ENCODE measurements at regions not wholly inside any gene's neighbourhood (a gene's known extent, or its start where the extent isn't known, plus 50 kb on each side); places are given as distances from the start of the nearest gene placed in this dataset.

DNA sequence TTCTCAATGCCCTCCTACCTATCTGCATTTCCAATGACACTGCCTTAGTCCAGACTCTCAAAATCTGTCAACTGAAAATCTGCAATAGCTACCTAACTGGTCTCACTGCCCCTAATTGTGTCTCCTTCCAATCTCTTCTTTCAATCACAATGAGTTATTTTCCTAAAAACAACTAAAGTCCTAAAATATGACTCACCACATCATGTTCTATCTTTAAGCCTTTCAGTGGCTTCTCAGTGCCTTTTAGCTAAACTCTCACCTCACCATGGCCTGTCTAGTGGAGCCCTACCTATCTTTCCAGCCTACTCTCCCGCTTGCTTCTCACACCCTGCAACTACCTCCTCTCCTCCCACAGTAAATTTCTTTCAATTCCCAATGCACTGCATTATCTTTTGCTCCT is 220.9 kb upstream of the PKDCC start:
- no peak for DNase-seq

DNA sequence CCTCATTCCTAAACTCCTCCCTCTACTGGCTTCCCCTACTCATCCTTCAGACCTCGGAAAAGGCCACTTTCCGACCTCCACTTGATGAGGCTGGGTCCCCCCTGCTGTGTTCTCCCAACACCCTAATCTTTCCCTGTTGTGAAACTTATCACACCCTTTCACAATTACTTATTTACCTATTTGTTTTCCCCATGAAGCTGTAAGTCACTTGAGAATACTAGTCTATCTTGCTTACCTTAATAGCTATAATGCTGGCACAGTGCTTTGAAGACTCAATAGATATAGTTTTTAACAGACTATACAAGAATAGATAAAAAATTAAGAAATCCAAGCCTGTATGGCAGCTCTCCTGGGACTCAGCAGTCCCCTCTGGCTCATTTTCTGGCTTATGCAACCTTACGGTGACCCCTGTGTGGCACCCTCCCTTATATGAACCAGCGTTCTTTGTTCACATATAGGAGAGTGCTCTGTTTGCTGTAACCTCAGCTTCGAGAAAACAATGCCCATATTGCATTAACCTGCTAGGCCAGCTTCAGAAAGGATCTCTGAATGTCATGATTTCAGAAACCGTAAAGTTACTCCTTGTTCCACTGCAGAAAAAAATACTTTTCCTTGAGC is 220.4 kb upstream of the PKDCC start:
- no peak for DNase-seq

GRCh38 chr2:41828052-41828643 is 219.7 kb upstream of the PKDCC start:
- DNase-seq, result no peak

GRCh38 chr2:41829052-41829451 is 218.8 kb upstream of the PKDCC start:
- no peak for DNase-seq

DNA sequence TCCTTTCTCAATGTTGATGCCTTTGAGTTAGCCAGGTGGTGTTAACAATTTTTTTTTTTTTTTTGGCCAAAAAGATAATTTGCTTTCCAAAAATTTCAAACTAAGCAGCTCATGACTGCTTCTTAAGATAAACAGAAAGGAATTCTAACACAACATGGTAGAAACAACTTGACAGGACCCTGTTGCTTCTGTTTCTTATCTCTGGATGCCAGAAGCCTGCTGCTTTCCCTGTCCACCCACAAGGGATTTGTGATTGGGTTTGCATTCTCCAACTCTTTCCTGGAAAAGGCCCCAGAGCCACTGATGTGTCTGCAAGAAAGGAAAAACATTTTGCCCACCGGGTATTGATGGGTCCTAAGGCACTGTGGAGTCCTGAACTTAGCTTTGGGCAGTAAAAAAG is 217.2 kb upstream of the PKDCC start:
- DNase-seq, result no peak

DNA sequence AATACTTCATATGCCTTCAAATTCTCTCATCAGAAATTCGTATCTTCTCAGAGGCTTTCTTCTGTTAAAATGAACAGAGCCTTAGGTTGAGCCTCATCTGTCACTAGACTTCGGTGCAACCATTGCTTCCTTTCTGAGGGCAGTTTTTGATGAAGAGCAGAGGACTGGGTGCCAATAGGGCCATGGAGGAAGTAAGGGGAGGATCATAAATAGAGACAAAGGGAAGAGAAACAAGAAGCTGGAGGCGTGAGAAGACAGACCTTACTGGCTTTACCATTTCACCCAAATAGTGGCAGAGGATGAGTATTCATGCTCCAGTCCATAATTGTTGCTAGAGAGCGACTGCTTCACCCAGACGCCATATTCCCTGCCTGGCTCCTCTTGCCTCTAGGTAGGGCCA is 215.6 kb upstream of the PKDCC start:
- DNase-seq, result no peak

- DNase-seq, result no peak
These were observed 212.4 kb upstream of the PKDCC start for GRCh38 chr2:41835401-41835800.

GRCh38 chr2:41836948-41837347 is 210.9 kb upstream of the PKDCC start:
- DNase-seq, result peak; percentile 16

GRCh38 chr2:41837610-41838009 is 210.2 kb upstream of the PKDCC start:
- no peak for DNase-seq

DNA sequence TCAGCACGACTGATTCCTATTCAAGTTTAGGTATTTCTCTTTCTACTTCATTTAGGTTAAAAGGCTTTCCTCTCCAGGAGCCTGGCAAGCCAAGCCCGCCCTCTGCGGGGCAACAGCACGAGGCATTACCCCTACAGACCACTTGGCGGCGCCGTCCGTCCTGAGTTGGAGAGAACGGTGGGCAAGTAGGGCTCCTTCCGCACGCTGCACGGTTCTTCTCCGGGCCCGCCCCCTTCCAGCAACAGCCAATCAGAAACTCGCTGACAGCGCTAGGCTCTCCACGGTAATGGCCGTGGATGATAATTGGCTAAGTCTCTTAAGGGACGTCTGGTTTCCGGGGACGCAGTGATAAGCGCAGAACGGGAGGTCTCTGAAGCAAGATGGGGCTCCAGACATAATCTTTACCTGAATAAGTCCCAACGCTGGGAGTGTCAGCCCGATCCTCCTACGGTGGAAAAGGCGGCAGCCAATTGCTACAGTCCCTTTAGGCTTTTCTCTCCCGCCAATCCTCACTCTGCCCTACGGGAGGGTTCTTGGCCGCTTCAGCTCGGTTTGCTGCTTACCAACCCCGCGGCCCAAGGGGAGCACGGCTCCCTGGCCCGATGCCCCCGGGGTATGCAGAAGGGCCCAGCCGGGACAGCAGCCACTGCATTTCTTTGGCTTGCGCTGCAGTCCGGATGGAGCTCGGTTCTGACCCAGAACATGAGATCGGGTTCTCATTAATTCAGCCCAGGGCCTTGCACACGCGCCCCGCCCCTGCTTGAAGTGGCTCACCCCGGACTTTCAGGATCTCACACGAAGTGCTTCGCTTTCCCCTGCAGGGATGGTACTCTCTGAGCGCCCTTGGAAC is 206.9 kb upstream of the PKDCC start:
- DNase-seq, result peak; percentile 97

DNA sequence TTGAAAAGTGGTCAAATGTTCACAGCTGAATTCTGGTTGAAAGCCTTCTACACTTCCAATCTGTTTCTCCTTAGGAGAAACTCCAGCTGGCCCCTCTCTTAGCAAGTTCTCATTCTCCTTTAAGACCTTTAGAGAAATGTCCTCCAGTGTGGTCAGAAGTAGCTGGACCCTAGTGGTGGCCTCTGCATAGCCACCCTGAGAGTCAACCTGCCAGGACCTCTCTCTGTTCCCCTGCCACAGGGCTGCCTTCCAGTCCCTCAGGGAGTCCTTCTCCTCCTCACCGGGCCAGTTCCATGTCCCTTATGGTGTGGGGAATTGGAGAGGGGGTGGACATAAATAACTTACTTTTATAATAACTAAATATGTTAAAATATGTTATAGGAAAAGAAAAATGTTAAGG is 200.9 kb upstream of the PKDCC start:
- no peak for DNase-seq

GRCh38 chr2:41847744-41848441 is 199.9 kb upstream of the PKDCC start:
- DNase-seq, result peak; percentile 45

DNA sequence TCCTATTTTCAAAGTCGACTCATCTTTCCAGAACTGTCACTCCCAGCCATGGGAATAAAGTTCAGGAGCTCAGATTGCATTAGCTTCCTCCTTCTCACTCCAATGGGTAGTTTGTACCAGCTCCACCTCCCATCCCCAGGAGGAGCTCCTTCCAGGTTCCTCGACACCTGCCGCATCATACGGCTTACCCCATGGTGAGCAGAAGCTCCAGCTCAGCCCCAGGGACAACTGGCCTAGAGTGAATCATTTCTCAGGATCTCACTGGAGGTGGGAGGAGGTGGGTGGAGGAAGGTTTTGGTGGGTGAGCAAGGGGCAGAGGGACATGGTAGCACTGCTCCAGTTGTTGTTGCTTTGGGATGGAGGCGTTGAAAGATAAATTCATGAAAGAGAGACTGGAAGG is 196.3 kb upstream of the PKDCC start:
- DNase-seq, result no peak

DNA sequence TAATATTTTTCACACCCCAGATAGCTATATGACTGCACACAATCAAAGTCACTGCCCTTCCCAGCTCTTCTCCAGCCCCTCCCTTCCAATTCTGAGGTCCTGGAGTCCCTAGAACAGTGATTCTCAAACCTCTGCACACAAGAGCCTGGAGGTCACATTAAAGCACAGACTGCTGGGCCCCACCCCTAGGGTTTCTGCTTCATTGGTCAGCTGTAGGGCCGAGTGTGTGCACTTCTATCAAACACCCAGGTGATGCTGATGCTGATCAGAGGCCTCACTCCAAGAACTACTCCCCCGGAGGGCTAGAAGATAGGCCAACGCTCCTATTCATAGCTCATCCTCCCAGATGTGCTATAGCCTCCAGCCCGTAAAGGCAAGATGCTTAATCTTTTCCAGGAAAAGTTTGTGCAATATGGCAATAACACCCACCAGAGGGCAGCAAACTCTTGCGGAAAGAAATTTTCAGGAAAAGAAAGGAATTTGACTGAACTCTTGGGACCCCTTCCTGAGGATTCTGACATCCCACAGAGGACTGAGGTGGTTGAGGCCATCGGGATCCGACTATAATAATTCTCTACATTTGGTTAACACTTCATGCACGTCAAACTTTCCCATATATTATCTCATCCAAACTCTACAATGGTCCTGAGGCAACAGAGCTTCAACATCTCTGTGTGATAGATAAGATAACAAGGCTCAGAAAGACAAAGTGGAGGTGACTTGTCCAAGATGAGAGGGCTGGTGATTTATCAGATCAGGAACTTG is 194.2 kb upstream of the PKDCC start:
- peak; percentile 49 for DNase-seq

DNA sequence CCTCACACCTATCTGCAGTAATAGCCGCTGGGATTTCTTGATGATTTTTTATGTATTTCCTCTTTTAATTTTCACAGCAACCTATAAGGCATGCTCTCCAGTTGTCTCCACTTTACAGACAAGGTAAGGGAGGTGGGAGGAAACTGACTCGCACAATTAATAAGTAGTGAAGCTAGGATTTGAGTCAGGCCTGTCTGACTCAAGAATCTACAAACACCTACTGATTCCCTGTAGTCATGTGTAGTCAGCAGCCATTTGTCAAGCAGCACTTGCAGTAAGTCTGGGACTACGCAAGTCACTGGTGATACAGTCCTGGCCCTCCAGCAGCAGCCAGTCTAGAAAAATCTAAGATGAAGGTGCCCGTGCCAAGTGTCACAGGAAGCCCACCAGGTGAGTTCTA is 193.6 kb upstream of the PKDCC start:
- no peak for DNase-seq

DNA sequence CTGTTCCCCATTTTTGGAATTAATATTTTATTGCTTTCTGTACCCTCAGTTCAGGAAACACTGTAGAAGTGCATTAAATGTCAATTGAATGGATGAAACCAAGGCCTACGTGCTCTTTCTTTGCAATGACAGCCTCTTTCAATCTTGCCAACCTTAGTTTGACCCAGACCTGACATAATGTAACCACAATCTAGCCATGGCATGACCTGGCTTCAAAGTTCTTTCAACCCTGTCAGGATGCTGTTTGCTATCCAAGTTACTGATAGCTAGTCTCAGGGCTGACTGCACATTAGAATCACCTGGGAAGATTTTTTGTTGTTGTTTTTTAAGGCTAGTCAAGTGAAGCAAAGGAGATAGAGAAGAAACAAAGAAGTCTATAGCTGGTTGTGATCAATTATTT is 190.9 kb upstream of the PKDCC start:
- no peak for DNase-seq

- DNase-seq, result peak; percentile 82
These were observed 188.0 kb upstream of the PKDCC start for GRCh38 chr2:41859615-41860514.

DNA sequence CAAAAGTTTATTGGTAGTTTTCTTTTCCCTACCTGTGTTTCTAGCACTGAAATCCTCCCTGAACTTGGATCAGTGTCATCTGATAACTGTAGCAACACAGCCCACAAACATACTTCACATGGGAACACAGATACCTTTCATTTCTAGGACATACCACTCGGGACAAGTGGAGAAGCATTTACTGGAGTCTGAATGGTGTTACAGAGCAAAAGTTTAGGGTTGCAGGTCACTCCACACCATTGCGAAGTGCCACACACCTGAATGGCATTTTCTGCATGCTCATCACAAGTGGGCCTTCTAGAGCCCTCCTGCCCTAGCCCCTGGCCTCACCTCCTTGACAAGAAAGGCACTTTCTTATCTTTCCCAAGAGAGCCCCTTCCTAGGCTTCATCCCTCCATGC is 184.8 kb upstream of the PKDCC start:
- DNase-seq, result no peak

GRCh38 chr2:41865263-41865662 is 182.6 kb upstream of the PKDCC start:
- no peak for DNase-seq

DNA sequence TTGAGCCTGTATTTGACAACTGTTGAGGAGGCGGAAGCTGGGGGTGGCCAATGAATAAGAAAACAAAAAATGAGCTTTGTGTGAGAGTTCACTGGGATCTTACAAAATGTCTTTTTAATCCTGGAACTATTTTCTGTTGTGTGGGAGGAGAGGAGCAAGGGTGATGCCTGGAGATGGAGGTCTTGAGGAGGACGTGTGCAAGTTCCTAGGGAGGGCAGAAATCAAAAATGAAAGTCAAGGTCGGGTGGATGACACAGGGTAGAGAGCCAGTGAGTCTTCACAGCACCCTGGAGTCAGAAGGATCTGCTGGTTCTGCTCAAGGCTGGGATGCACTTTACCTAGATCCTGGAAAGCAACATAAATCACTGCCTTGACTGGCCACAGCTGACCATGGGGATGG is 180.3 kb upstream of the PKDCC start:
- no peak for DNase-seq

DNA sequence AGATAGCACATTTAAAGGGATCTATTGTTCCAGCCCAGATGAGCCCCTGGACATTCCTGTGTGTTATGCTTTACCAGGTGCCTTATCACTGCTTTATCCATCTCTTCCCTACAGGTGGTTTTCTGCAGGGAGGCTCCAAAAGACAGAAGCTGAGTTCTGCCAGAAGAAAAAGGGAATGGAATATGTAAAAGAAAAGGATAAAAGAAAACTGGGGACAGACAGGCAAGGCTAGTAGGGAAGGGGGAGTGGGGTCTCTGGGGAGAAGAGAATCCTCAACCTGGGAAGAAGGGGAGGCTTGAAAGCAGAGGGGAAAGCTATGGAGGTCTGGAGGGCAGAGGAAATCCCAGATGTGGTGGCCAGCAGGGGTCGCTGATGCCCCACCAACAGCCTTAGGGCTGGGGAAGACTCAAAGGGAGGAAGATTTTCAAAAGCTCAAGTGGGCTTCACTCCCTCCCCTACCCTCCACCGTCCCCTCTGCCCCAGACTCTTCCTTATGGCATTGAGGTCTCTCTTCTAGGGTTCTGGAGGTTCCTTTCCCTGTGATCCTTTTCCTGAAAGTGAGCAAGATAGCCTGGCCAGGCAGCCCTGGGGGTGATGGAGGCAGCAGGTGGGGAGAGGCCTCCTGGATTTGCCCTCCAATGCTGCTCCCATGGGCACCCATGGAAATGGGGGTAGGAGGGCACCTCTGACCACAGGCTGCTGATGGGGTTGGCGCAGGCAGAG is 178.1 kb upstream of the PKDCC start:
- DNase-seq, result peak; percentile 30

All from HCEC 1CT (cell line).